Stimulated activated CD4-positive, alpha-beta T cell treated with anti-CD3 and anti-CD28 coated beads, Interleukin-4, amount 100 ng/mL, for 24 hours (primary cell): ENCODE measurements at regions not wholly inside any gene's neighbourhood (a gene's known extent, or its start where the extent isn't known, plus 50 kb on each side); places are given as distances from the start of the nearest gene placed in this dataset.
"Not testable (repeated sequence)": the region's sequence is repeated elsewhere in the genome, so short reads cannot be mapped to it uniquely, and the experiment has no call there.

Experiments
- DNase-seq: peaks from one replicate; pipeline ENCODE4 v3.0.0-alpha.2; 2020

DNA sequence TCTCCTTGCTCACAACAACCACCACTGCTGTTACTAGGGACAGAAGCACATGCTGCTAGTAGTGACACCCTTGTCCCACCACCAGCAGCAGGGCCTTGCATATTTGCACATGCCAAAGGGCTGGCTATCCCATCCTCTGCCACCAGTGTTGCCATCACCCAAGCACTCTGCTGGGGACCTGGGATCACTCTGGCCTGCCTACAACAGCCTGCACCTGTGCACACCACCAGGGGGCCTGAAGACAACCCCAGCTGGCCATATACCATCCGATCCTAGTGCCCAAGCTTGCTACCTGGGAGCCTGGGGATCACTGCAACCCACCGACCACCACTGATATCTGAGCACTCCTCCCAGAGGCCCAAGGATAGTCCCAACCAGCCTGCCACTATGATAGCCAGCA, 99.9 kb upstream of the FANCL start:
- DNase-seq: no peak

DNA sequence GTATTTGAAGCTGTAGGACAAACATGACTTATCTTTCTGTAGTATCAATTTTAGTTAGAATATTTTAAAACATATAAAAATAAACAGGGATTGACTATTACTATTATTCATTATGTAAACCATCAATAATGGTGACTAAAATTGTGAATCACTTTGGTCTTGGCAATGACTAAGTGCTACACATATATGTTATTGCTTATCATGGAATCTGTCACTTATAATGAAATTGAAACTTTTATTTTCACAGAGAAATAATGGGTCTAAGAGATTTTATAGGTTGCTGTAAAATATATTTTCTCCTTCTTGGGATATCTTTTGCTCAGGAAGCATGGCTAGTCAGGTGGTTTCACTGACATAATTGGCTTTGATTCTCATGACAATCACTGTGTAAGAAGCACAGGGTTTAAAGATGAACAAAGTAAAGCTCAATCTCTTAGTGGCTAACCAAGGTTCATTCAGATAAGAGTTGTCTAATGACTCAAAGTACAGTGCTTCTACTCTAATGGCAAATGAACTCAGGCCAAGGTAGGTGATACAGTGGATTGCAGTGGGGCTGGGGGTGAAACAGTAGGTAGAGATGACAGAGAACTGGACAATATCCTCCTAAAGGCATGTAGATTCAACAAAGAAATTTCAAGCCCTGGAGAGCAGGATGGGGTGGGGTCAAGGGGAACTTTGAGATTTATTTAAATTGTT, 98.6 kb upstream of the FANCL start:
- no peak for DNase-seq

GRCh38 chr2:58336416-58336815, 95.3 kb upstream of the FANCL start:
- DNase-seq: no peak

DNA sequence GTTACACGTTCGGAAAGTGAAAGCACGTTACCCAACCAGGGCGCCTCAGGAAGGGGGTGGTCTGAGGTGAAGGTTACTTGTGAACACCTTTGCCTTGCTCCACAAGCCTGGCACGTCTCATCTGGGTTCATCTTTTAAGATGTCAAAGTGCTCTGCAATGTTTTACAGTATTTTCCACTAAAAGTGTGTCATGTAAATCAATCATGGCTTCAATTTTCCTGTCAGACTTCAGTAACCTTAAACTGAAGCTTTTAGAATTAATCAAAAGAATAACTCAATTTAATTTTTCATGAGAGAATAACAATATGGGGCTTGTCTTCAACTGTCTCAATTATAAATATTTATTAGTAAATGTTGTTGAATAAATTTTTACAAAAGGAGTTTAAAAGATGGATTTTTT, 93.3 kb upstream of the FANCL start:
- no peak for DNase-seq

GRCh38 chr2:58325296-58325895, 84.3 kb upstream of the FANCL start:
- DNase-seq: not testable (repeated sequence)

- DNase-seq: no peak
These were observed 78.4 kb upstream of the FANCL start for GRCh38 chr2:58319481-58319880.

GRCh38 chr2:58318949-58319348, 77.8 kb upstream of the FANCL start:
- DNase-seq: not testable (repeated sequence)

GRCh38 chr2:58313926-58314325, 72.8 kb upstream of the FANCL start:
- DNase-seq: no peak

GRCh38 chr2:58308435-58308834, 67.3 kb upstream of the FANCL start:
- no peak for DNase-seq

DNA sequence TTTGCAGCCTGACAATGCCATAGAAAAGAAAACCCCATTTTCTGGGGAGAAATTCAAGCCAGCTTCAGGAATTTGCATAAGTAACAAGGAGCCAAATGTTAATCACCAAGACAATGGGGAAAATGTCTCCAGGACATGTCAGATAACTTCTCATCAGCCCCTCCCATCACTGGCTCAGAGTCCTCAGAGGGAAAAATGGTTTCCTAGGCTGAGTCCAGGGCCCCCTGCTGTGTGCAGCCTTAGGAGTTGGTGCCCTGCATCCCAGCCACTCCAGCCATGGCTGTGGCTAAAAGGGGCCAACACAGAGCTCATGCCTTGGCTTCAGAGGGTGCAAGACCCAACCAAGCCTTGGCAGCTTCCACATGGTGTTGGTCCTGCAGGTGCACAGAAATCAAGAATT, 63.7 kb upstream of the FANCL start:
- no peak for DNase-seq

DNA sequence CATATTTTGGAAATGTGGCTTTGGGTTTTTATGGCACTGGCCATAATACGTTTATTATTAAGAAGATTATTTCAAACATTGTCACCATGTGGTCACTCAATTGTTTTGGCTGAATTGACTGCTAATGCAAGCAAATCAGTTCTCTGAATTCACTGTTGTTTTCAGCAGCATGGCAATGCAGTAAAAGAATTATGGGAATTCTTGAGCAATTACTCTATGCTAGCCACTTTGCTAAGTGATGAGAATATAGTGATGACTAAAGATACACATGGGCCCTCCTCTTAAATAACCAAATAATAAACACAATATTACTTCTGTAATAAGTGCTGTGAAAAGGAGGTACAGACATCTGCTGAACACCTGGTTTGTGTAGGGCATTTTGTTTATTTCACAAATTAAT, 58.0 kb upstream of the FANCL start:
- DNase-seq: no peak

GRCh38 chr2:58293056-58293455, 51.9 kb upstream of the FANCL start:
- DNase-seq: no peak

DNA sequence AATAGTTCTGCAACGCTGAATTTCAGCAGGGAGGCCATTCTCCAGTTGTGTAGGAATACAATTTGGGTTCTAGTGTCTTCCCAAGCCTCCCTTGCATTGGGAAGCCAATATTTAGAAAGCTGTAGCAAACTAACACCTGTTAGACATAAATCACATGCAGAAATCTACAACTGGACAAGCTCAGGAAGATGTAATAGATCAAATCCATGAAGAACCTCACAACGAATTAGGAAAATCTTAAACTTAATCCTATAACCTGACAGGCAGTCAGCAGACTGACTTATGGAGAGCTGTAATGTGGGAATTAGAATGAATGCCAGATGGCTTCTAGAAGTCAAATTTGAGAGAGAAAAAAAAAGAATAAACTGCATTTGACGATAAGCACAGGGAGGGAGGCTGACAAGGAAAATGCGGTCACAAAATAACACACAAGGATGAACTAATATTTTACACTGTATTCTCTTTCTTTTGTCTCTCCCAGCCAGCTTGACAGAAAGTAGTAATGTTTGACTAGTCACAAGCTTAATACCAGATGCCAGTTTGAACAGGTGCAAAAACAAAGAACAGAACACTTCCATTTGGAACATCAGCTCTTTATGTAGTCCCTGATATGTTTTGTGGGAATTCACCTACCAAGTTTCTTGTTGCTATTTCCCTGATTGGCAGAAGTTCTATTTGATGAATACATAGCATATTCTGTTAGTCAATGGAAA, 50.8 kb upstream of the FANCL start:
- no peak for DNase-seq
